HG02870 (cell line): ENCODE measurements at regions not wholly inside any gene's neighbourhood (a gene's known extent, or its start where the extent isn't known, plus 50 kb on each side); places are given as distances from the start of the nearest gene placed in this dataset.
"Not testable (repeated sequence)": the region's sequence is repeated elsewhere in the genome, so short reads cannot be mapped to it uniquely, and the experiment has no call there.

ENCODE experiments used
- ATAC-seq: cut with Tn5 transposase; IDR thresholded peaks from one replicate; pipeline ENCODE4 v1.9.1; 2021; ENCODE audit warnings: mild to moderate bottlenecking, moderate library complexity; ENCODE audit not compliant: unreplicated experiment

GRCh38 chr3:189375532-189375931 is 203.8 kb downstream of the TPRG1 start:
- no peak for ATAC-seq

DNA sequence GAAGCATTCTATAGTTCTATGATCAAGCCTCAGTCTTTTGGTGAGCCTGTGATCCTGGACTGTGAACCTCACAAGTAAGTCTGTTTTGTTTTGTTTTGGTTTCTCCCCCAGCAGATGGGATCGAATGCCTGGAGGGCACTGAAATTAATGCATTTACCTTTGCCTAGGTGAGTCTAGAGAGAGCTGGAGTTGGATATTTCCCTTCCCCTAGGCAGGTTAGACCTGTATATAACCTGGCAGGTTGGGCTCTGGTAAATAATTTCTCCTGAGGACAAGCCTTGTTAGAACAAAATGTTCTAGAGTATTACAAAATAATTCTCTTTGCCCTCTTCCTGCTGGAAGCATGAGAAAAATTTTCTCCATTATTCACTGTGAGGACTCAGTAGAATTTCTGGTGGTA is 211.9 kb downstream of the TPRG1 start:
- no peak for ATAC-seq

DNA sequence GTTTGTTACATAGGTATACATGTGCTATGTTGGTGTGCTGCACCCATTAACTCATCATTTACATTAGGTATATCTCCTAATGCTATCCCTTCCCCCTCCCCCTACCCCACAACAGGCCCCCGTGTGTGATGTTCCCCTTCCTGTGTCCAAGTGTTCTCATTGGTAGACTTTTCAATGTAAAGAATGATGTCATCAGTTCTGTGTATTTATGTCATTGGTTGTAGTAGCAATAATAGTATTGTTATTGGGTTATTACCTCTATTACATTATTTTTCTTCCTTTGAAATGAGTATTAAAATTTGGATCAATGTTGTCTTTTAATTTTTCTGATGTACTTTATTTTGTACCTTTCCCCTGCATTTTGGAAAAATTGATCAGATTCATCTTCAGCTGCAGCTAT is 214.1 kb downstream of the TPRG1 start:
- ATAC-seq = not testable (repeated sequence)

GRCh38 chr3:189386739-189387138 is 215.0 kb downstream of the TPRG1 start:
- ATAC-seq = no peak

GRCh38 chr3:189389346-189389745 is 217.6 kb downstream of the TPRG1 start:
- no peak for ATAC-seq

DNA sequence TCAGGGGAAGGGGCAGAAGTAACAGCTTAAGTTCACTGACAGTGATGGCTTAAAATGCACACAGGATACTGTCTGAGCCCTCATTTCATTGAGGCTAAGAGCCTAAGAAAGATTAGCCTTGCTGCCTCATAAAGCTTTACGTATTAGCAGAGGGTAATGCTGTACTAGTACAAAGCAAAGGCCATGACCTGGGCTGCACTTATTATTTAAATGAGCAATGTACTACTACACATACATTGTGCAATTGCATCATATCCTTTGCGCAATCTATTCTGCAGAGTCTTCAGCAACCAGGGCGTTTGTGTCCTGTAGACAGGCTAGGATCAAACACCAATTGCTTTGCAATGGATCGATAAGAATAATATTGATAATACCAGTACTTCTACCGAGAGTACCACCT is 221.8 kb downstream of the TPRG1 start:
- ATAC-seq = no peak

- peak; percentile 81 for ATAC-seq
Measured at GRCh38 chr3:189394599-189395121, 222.9 kb downstream of the TPRG1 start.

DNA sequence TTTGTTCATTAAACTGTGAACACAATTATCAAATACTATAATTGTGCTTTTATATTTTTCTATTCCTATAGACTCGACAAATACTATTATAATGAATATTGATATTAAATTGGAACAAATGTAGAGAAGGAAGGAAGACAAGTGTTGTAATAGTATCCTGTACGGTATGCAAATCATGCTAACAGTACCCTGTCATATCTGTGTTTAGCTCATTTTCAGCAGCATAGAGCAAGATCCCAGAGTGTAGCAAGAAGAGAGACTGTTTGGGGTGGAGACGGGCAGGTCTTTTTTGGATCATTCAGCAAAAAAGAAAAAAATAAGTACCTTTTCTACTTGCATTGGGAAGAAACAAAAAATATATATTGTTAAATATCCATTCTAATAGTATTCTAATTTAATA is 224.1 kb downstream of the TPRG1 start:
- no peak for ATAC-seq

- ATAC-seq = no peak
Measured at GRCh38 chr3:189398656-189399055, 226.9 kb downstream of the TPRG1 start.

DNA sequence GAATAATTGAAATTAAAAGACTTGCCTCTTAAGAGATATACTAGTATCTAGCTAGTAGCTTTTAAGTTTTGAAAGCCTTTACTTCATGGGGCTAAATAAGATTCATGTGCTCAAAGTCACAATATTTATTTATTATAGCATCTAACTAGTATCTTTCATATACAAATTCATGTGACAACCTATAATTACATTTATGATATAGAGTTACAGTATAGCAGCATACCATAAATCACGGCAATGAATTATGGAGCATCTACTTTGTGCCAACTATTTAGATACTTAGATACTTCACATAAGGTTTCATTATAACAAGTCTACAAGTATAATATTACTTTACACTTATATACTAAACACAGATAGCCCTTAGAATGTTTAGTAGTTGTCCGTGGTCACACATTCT is 229.4 kb downstream of the TPRG1 start:
- ATAC-seq = no peak

DNA sequence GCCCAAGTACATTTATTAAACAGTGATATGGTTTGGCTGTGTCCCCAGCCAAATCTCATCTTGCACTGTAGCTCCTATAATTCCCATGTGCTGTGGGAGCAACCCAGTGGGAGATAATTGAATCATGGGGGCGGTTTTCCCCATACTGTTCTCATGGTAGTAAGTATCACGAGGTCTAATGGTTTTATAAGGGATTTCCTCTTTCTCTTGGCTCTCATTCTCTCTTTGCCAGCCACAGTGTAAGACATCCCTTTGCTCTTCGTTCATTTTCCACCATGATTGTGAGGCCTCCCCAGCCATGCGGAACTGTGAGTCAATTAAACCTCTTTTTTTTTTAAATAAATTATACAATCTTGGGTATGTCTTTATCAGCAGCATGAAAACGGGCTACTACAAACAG is 228.0 kb upstream of the TP63 start:
- ATAC-seq = no peak

GRCh38 chr3:189404024-189404423 is 227.2 kb upstream of the TP63 start:
- ATAC-seq = no peak

DNA sequence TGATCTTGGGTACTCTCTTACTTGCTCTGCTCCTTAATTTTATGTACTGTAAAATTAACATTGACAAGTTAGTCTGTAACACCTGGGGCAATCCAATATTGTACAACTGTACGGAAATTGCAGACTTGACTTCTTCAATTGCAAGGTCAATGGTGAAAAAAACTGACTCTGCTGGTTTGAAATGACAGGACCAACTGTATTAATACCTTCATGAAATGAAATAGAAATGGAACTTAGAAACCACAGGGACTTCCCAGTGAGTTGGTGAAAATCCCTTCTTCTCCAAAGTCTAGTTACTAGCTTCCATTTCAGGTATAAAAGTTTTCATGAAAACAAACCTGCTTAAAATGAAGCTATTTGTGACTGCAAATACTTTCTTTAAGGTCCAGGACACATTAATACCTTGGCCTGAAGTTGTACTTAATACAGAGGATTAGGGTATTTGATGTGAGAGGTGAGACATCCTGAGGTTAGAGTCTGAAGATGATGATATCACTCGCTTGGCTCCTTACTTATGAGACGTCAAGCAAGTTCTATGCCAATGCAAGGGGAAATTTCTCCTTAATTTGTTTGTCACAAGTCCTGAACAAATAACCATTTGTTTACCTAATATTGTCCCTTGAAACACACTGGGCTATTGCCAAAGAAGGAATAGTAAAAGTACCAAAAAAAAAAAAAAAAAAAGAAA is 226.2 kb upstream of the TP63 start:
- no peak for ATAC-seq

- ATAC-seq = no peak
Measured at GRCh38 chr3:189406148-189406547, 225.0 kb upstream of the TP63 start.

DNA sequence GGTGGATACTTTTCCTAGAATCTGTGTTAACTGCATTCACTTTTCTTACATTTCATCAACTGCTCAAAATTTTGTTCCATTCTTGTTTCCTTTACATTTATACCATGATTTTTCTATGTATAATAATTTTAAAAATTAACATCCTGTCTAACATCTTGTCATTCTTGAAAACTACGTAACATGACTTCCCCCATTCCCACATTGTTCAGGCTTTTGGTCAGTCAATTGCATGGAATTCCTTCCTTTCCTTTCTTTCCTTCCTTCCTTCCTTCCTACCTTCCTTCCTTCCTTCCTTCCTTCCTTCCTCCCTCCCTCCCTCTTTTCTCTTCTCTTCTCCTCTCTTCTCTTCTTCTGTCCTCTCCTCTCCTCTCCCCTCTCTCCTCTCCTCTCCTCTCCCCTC is 220.7 kb upstream of the TP63 start:
- ATAC-seq = no peak

GRCh38 chr3:189419038-189419437 is 212.2 kb upstream of the TP63 start:
- ATAC-seq = no peak

GRCh38 chr3:189419683-189420082 is 211.5 kb upstream of the TP63 start:
- no peak for ATAC-seq

GRCh38 chr3:189424922-189425321 is 206.3 kb upstream of the TP63 start:
- no peak for ATAC-seq

DNA sequence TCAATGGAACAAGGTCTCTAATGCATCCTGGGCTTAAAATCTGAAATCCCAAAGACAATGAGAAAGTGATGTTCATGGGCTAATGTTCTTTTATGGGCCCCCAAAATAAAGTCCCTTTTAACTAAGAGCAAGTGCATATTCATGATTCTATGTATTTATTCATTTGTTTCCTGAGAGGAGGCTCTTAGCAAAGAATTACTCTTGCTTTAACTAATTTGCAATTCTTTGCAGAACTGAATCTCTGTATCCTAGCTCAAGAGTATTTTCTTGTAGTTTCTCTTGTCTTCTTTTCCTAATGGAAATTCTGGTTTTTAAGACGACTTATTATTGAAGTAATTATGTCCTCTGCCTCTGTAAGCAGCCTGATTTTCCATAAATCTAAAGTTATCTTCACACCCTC is 202.2 kb upstream of the TP63 start:
- ATAC-seq = no peak

DNA sequence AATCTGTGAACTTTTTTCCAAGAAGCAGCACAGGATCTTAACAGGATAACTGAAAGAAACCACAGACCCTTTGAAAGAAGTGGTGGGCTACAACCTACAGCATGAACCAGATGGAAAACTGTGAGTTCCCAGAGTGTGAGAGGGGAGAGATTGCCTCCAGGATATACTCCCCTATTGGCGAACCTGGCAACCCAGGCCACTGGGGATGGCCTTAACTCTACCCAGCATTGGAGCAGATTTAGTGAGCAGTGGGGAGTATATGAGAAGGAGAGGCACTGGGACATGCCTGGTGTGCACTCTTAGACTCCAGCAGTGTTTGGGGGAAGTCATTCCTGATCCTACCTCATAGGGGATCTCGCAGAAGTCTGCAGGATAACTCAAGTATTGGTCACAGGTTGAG is 201.0 kb upstream of the TP63 start:
- ATAC-seq = no peak

- ATAC-seq = not testable (repeated sequence)
Measured at GRCh38 chr3:189442257-189442656, 188.9 kb upstream of the TP63 start.

DNA sequence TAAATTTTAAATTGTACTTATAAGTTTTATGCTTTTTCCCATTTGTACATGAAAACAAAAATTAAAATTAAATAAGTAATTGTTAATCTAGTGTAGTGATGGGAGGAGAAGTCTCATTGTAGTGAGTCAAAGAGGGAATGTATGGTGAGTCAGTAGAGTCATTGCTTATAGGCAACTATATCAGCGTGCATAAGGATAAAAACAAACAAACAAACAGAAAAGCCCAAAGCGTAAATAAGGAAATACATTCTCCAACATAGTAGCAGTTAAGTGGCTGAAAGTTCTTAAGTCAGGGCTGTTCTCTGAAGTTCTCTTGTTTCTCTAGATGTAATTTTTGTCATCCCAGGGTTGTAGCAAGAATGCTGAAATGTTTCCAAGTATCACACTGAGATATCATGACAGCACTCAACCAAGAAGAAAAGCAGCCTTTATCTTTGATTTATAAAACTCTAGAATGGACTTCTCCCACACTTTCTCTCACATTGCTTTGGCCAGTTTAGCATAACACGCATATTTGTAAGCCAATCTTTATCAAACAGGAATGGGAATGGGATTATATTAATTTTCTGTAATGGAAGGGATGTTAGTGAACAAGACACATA is 184.1 kb upstream of the TP63 start:
- ATAC-seq = no peak

DNA sequence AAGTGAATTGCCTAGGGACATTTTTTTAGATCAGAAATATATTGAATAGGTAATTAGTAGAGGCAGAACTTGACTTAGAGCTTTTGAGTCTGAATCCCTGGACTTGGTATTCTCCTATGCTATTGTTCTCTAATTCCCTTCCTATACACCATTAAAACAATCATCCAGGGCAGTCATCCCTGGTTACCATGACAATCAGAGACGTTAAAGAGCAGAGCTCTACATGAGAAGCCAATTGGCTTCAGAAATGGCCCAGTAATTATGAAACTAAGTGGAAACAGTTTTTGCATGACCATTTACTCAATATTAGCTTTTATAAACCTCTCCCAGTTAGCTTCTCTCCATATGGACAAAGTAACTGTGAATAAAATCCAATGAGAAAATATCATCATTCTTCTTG is 182.1 kb upstream of the TP63 start:
- no peak for ATAC-seq
